BE2C (cell line): ENCODE measurements at regions not wholly inside any gene's neighbourhood (a gene's known extent, or its start where the extent isn't known, plus 50 kb on each side); places are given as distances from the start of the nearest gene placed in this dataset.

ENCODE experiments used
- DNase-seq: peaks from one replicate; pipeline ENCODE4 v3.0.0-alpha.2; 2020
- H3K27me3 ChIP-seq: fragments of 250-450 bp; sonication (Bioruptor Pico); 2 replicates; pipeline ENCODE4 v1.5.1; 2020; ENCODE audit warnings: mild to moderate bottlenecking
- H3K36me3 ChIP-seq: fragments of 250-450 bp; sonication (Bioruptor Pico); 2 replicates; pipeline ENCODE4 v1.5.1; 2020; ENCODE audit warnings: mild to moderate bottlenecking
- H3K4me1 ChIP-seq: fragments of 250-450 bp; sonication (Bioruptor Pico); 2 replicates; pipeline ENCODE4 v1.5.1; 2020
- H3K4me3 ChIP-seq: 2 replicates; pipeline ENCODE4 v1.5.1; 2011; ENCODE audit warnings: low read depth, low read length
- H3K9me3 ChIP-seq: fragments of 250-450 bp; sonication (Bioruptor Pico); 2 replicates; pipeline ENCODE4 v1.5.1; 2020
- TF ChIP-seq, protein P1 (sequence below): IDR thresholded peaks from 2 replicates; pipeline ENCODE4 v1.5.1; 2012; ENCODE audit warnings: mild to moderate bottlenecking, low read depth, low read length

DNA sequence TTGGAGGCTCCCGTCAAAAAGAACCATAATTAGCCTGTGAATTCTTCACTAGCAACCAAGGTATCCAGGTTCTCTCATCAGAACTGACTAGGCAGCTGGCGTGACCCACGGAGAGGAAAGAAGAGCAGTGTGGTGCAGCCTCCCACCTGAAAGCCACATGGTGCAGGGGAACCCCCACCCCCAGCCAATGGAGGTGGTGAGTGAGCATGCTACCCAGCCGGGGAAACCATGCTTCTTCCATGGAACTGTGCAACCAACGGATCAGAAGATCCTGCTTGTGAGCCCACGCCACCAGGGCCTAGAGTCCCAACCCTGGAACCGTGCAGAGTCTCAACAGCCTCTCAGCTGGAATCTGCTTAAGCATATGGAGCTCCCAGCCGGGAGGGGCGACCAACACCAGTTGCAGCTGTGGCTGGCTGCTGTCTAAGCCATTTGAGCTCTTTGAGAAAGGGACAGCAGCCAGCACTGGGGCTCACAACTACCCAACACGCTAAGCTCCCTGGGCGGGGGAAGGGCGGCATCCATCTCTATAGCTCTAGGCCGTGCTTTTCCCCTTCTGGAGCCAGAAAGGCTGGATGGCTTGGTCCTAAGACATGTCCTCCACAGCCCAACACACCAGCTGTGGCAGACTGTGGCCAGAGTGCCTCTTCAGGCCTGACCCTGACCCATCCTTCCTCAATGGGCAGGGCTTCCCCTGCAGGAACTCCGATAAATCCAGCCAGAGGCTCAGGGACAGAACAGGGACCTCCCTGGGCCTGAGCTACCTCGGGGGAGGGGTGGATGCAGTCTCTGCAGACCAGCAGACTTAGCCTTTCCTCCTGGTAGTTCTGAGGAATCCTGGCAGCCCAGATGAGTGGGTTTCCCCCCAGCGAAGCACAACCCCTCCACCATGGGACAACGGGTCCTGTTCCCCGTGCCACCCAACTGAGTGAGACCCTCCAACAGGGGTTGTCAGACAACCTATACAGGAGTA lies 151.4 kb upstream of the NXPH2 start:
- TF ChIP-seq, protein P1, sequence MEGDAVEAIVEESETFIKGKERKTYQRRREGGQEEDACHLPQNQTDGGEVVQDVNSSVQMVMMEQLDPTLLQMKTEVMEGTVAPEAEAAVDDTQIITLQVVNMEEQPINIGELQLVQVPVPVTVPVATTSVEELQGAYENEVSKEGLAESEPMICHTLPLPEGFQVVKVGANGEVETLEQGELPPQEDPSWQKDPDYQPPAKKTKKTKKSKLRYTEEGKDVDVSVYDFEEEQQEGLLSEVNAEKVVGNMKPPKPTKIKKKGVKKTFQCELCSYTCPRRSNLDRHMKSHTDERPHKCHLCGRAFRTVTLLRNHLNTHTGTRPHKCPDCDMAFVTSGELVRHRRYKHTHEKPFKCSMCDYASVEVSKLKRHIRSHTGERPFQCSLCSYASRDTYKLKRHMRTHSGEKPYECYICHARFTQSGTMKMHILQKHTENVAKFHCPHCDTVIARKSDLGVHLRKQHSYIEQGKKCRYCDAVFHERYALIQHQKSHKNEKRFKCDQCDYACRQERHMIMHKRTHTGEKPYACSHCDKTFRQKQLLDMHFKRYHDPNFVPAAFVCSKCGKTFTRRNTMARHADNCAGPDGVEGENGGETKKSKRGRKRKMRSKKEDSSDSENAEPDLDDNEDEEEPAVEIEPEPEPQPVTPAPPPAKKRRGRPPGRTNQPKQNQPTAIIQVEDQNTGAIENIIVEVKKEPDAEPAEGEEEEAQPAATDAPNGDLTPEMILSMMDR, result no peak
- no peaks in the 10 kb centered on the region for H3K4me1 ChIP-seq
- no peaks in the 10 kb centered on the region for H3K36me3 ChIP-seq
- no peaks in the 10 kb centered on the region for H3K9me3 ChIP-seq
- no peak for DNase-seq
- no peak overlapping the region for H3K4me3 ChIP-seq
- H3K27me3 ChIP-seq, result no peaks in the 10 kb centered on the region

DNA sequence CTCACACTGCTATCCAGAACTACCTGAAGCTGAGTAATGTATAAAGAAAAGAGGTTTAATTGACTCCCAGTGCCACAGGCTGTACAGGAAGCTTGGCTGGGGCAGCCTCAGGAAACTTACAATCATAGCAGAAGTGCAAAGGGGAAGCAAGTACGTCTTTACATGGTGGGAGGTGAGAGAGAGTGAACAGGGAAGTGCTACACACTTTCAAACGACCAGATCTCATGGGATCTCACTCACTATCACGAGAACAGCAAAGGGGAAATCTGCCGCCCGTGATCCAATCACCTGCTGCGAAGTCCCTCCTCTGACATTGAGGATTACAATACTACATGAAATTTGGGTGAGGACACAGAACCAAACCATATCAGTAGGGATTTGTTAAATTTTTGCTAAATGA lies 150.4 kb upstream of the NXPH2 start:
- Histone ChIP-seq H3K36me3 (no peaks in the 10 kb centered on the region), H3K4me1 (no peaks in the 10 kb centered on the region), H3K27me3 (no peaks in the 10 kb centered on the region), H3K9me3 (no peaks in the 10 kb centered on the region), H3K4me3 (no peak overlapping the region)
- no peak for DNase-seq
- TF ChIP-seq, protein P1, result no peak

DNA sequence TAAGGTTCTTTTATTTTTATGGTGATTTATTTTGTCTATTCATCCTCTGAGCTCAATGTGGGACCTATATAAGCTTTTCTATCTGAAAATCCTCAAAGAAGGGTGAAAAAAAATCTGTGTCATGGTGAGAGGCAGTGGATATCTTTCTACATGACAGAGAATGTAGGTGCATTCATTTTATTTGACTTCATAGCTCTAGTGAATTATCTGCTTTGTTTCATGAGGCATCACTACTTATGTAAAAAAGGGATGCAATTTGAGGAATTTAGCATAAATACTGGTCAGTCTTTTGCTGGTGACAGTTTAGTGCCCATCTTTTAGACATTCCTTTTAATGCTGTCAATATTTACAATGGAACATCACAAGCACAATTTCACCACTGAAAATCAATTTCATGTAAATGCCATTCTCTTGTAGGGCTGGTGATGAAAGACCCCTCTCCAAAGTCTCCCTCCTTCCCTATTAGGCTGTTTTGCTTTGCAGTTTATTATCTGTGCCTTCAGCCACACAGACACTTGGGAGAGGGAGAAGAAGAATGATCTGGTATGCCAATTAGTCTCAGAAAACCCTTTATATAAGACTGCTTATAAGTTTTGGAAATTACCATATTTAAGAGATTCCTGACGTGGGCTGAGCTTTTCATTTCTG lies 148.3 kb upstream of the NXPH2 start:
- Histone ChIP-seq H3K36me3 (no peaks in the 10 kb centered on the region), H3K9me3 (no peaks in the 10 kb centered on the region), H3K4me1 (no peaks in the 10 kb centered on the region), H3K4me3 (no peak overlapping the region), H3K27me3 (no peaks in the 10 kb centered on the region)
- TF ChIP-seq, protein P1, result no peak
- no peak for DNase-seq

DNA sequence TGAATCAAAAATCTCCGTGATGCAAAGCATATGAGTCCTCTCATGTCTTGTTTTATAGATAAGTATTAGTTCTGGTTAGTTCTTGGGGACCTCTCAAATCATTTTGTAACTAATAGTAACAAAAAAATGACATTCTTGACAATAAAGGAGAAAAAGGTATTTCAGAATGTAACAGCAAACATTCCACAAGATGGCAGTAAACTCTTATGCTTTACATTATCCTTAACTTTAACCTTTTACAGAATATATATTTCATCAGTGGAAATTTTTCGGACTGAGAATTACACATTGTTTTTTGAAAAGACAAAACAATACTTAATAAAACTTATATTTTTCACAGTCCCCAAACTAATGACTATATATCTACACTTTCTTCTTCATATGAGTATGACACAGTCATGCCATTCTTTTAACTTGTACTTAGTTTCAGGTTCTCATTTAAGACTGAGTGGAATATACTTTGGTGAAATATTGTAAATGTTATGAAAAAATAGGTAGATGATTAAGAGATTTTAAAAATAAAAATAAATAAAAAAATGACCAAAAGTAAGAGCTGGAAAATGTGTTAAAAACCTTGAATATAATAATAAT lies 142.9 kb upstream of the NXPH2 start:
- H3K27me3 ChIP-seq, result no peaks in the 10 kb centered on the region
- TF ChIP-seq, protein P1, result peak; percentile 21; the same call in 1 of the 2 replicates
- H3K4me1 ChIP-seq, result no peaks in the 10 kb centered on the region
- H3K36me3 ChIP-seq, result no peaks in the 10 kb centered on the region
- no peak for DNase-seq
- H3K9me3 ChIP-seq, result no peaks in the 10 kb centered on the region
- no peak overlapping the region for H3K4me3 ChIP-seq

DNA sequence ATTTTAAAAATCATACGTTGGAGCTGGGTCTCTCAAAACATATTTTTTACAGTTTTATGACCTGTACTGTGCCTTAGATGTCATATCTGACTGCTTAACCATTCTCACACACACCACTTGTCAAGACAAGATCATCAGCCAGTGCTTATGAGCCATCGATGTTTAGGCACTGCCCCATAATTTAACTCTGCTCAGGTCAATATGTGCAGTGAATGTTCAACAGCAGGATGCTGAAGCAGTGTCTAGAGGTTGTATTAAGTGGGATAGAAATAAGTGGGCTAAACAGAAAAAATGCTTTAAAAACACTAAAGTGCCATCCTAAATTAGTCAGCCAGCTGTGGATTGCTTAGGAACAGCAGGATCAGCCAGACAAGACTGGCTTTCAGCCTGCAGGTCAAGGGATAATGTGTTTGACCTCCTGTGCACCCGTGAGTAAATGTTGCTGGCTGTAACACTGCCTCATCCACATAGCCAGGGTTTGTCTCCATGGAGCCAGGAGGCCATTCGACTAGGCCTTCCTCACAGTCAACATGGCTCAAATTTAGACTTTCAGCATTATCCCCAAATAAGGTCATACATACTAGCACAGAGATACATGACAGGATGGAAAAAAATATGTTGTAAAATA lies 139.0 kb upstream of the NXPH2 start:
- H3K9me3 ChIP-seq, result no peaks in the 10 kb centered on the region
- no peaks in the 10 kb centered on the region for H3K27me3 ChIP-seq
- no peak overlapping the region for H3K4me3 ChIP-seq
- no peaks in the 10 kb centered on the region for H3K36me3 ChIP-seq
- no peak for DNase-seq
- TF ChIP-seq, protein P1, result no peak
- no peaks in the 10 kb centered on the region for H3K4me1 ChIP-seq
